Stimulated activated CD4-positive, alpha-beta T cell treated with anti-CD3 and anti-CD28 coated beads, Interleukin-4, amount 100 ng/mL, for 24 hours (primary cell): ENCODE measurements at regions not wholly inside any gene's neighbourhood (a gene's known extent, or its start where the extent isn't known, plus 50 kb on each side); places are given as distances from the start of the nearest gene placed in this dataset.
"Not testable (repeated sequence)": the region's sequence is repeated elsewhere in the genome, so short reads cannot be mapped to it uniquely, and the experiment has no call there.

Source experiments
- DNase-seq: peaks from one replicate; pipeline ENCODE4 v3.0.0-alpha.2; 2020

DNA sequence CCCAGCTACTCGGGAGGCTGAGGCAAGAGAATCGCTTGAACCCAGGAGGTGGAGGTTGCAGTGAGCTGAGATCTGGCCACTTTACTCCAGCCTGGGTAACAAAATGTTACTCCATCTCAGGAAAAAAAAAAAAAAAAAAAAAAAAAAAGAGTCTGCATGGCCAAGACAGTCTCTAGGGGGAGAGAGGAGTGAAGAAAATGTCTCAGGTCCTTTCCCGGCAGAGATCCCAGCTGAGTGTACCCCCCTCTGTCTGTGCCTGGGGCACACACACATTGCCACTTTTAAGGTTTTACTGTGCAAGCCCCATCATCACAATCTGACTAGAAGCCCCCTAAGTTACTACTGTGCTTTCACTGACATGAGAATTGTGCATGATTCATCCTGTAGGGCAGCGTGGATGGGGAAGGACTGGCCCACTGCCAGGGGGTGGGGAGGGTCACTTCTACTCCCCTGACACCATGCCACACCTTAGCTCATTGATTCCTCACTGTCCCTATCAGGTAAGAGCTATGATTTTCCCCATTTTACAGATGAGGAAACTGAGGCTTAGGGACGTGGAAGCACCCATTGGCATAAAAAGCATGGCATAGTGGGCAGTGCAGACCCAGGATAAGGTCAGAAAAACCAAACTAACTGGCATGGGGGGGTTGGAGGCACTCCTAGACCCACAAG lies 102.3 kb upstream of the LARP1 start:
- DNase-seq = no peak

DNA sequence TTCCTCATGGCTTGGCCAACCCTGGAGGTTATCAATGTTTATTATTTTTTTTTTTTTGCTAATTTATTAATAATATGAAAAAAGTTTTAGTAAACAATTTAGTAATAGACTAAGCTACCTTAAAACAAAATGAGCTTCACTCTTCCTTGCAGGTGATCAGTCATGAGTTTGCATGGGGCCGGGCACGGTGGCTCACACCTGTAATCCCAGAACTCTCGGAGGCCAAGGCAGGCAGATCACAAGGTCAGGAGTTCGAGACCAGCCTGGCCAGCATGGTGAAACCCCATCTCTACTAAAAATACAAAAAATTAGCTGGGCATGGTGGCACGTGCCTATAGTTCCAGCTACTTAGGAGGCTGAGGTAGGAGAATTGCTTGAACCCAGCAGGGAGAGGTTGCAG lies 103.4 kb upstream of the LARP1 start:
- not testable (repeated sequence) for DNase-seq

DNA sequence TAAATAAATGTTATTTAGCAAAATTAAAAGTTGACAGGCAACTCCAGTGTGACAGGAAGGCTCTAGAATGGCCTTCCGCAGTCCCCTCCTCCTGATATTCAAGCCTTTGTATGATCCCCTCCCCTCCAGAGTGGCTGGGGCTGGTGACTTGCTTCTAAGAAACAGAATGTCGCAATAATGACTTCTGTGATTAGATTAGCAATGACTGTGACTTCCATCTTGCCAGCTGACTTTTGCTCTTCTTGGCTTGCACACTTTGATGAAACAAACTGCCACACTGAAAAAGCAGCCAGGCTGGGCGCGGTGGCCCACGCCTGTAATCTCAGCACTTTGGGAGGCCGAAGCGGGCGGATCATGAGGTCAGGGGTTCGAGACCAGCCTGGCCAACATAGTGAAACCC lies 106.5 kb upstream of the LARP1 start:
- DNase-seq = no peak

DNA sequence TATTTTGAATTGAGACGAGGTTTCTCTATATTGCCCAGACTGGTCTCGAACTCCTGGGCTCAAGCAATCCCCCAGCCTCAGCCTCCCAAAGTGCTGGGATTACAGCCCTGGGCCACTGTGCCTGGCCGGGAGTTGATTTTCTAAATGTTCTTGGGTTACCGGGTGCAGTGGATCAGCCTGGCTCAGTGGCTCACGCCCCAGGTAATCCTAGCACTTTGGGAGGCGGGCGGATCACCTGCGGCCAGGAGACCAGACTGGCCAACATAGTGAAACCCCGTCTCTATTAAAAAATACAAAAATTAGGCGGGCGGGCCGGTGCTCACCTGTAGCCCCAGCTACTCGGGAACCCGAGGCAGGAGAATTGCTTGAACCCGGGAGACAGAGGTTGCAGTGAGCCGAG lies 106.9 kb upstream of the LARP1 start:
- no peak for DNase-seq

DNA sequence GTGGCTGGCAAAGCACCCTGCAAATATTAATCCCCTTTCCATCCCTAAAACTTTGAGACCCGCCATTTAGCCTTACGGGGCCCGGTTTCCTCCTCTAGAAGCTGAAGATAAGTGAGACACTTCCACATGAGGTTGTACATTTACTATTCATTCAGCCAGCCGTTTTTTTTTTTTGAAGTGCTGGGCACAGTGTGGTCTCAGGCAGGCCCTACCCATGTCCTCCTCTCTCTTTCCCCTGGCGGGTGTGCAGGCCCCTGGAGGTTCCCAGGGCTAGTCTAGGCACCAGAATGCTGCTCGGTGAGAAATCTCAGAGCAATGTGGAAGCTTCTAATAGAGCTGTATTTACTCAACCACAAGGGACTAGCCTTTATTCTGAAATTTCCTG lies 107.4 kb upstream of the LARP1 start:
- DNase-seq = no peak

DNA sequence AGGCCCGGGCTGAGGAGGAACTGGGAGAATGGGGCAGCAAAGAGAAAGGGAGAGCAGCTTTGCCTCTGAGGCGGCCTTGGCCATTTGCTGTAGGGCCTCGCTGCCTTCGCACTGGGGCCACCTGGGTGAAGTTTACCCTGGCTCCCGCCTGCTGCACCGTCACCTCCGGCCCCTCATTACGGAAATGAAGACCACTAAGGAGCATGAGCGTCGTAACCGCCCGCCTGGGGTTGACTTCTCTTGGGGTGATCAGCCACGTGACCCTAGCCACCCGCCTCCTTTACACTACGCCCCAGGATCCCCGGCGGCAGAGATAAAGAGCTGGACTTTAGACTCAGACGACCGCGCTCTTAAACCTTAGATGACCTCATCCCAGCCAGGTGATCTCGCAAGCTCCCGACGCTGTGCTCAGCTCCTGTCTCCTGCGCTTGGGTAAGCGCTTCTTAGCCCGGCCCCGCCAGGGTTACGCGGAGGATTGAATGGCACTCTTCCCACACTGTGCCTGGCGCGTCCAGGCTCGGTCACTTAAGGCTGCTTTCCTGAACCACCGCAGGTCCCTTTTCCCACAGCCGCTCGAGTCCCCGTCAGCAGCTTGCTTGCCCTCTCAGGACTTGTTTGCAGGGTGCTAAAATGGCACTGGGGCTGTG lies 107.9 kb upstream of the LARP1 start:
- peak; percentile 5 for DNase-seq

GRCh38 chr5:154646745-154647113 lies 108.4 kb upstream of the LARP1 start:
- DNase-seq = no peak

DNA sequence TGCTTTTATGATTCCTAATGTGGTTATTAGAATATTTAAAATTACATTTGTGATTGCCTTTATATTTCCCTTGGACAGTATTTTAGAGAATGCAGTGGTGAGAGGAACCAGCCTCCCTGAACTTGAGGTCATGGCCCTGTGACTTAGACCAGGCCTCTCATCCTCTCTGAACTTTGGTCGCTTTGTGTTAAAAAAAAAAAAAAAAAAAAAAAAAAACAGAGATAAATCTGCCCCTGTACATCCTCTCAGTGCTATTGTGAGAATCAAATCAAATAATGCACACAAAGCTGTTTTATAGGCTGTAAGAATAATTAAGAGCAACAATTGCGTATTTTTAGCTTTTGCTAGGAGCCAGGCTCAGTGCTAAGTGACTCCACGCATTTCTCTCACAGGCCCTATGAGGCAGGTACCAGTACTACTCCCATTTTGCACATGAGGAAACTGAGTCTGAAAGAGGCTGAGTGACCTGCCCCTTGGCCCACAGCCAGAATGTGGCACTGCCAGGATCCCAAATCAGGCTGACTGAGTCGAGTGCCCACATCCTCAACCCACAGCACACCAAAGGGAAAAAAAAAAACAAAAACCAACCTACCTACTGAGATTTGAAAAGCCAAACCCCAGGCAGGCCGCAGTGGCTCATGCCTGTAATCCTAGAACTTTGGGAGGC lies 110.3 kb upstream of the LARP1 start:
- no peak for DNase-seq

DNA sequence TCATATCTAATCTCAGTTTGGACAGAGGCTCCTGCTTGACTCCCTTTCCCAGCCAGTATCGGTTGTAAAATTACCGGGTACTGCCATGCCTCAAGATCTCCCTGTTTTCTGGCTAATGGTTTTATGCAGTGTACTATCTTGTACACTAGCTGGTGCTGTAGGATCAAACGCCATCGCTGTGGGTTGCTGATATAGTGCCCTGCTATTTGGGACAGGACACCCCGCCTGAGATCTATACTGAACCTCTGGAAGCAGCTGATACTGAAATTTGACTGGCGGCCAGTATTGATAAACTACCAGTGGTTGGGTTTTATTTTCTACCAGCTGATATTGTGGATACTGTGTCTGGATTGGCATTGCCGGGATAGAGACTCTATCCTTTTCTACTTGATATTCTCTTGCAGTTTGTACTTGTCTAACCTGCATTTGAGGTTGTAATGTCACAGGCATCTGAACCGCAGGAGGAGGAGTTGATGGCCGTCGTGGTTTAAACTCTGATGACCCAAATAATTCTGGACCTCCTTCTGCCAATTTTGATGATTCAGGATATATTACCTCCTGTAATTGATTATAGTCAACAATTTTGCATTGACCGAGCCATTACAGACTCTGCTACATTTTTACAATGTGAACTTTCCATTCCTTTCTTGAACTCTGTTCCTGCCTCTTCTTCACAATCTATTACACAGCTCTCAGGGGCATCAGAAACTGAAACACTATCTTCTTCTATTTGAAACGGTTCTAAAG lies 112.5 kb upstream of the LARP1 start:
- DNase-seq = no peak

DNA sequence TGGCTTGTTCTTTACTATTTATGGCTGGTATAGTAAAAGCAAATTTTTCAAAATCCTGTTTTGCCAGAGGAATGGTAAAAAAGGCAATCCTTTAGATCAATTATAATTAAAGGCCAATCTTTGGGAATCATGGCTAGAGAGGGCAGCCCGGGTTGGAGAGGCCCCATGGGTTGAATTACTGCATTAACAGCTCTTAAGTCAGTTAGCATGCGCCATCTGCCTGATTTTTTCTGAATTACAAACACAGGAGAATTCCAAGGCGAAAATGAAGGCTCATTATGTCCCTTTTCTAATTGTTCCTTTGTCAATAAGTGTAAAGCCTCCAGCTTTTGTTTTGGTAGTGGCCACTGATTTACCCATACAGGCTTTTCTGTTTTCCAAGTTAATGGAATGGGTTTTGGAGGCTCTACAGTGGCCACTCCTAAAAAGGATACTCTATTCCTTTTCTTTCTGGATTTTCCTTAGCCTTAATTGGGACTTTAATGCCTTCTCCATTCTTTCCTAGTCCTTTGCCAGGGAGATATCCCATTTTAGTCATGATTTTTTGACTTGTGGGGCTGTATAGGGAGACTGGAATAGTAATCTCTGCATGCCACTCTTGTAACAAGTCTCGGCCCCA lies 114.9 kb upstream of the LARP1 start:
- DNase-seq = not testable (repeated sequence)

DNA sequence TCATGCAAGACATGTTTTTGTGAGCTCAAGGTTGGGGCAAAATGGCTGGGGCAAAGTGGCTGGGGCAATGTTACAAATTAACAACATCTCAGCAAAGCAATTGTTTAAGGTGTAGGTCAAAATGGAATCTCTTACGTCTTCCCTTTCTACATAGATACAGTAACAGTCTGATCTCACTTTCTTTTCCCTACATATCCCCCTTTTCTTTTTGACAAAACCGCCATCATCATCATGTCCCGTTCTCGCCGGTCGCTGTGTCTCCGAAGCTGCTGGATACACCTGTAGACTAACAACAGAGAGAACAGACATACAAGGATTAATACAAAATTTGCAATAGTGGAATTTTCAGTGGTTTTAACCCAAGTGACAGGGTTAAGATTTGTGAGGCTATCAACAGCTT lies 118.4 kb upstream of the LARP1 start:
- DNase-seq = not testable (repeated sequence)

DNA sequence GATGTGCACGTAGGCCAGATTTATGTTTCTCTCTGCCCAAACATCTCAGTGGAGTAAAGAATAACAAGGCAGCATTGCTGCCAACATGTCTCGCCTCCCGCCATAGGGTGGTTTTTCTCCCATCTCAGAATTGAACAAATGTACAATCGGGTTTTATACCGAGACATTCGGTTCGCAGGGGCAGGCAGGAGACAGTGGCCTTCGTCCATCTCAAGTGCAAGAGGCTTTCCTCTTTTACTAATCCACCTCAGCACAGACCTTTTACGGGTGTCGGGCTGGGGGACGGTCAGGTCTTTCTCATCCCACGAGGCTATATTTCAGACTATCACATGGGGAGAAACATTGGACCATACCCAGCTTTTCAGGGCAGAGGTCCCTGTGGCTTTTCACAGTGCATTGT lies 118.9 kb upstream of the LARP1 start:
- DNase-seq = not testable (repeated sequence)

GRCh38 chr5:154633744-154634143 lies 121.4 kb upstream of the LARP1 start:
- DNase-seq = not testable (repeated sequence)

- DNase-seq = no peak
Observed at GRCh38 chr5:154631141-154631540, 124.0 kb upstream of the LARP1 start.

- DNase-seq = no peak
Observed at GRCh38 chr5:154630410-154630809, 124.8 kb upstream of the LARP1 start.

- DNase-seq = no peak
Observed at GRCh38 chr5:154628685-154629084, 126.5 kb upstream of the LARP1 start.

DNA sequence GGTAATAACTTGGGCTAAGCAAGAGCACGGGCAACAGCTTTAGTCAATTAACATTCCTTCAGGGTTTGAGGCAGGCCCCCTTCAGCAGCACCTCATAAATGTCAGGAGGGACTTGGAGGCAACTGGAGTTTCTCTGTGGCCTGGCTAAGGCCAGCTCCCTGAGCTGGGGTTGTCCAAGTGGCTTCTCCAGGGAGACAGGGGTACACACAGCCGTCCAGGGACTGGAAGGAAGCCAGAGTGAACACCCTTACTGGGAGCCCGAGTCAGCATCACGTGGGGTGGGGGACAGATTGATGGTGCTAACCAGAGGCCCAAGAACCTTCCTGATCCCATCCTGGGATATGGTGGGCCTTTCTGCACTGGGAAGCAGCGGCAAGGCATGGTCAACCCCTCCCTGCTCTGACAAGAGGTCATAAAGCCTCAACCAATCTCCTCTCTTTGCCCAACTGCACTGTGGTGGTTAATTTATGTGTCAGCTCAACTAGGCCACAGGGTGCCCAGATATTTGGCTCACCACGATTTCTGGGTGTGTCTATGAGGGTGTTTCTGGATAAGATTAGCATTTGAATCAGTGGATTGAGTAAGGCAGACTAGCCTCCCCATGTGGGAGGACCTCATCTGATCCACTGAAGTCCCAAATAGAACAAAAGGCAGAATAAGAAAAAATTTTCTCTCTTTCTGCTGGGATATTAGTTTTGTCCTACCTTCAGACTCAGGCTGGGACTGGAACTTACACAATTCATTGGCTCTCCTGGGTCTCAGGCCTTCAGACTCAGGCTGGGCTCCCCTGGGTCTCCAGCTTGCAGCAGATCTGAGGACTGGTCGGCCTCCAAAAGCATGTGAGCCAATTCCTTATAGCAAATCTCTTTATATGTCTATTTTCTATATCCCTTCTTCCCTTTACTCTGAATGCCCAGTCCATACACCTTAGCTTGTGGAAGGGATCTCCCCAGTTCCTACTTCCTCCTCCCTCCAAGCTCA lies 127.2 kb upstream of the LARP1 start:
- no peak for DNase-seq

- DNase-seq = no peak
Observed at GRCh38 chr5:154626876-154627557, 128.2 kb upstream of the LARP1 start.

- no peak for DNase-seq
Observed at GRCh38 chr5:154625031-154625430, 130.1 kb upstream of the LARP1 start.

- no peak for DNase-seq
Observed at GRCh38 chr5:154624341-154624740, 130.8 kb upstream of the LARP1 start.

DNA sequence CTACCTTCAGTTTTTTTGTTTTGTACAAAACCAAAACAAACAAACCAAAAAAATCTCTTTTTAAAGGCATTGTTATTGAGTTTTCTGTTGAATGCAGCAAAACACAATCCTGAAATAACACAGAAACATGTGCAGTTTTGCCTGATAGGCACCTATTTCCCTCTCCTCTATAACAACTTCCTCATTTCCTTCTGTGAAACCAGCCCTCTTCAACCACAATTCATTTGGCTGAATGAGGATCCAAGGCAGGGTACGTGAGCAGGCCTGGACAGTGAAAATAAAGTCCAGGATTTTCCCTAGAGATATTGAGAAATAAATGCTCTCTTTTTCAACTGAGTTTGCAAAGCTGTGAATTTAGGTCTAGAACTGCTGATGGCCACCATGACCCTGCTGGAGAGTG lies 134.8 kb upstream of the LARP1 start:
- no peak for DNase-seq
